WERI-Rb-1 (cell line): ENCODE measurements at regions not wholly inside any gene's neighbourhood (a gene's known extent, or its start where the extent isn't known, plus 50 kb on each side); places are given as distances from the start of the nearest gene placed in this dataset.

ENCODE experiments used
- DNase-seq: peaks from one replicate; pipeline ENCODE4 v3.0.0-alpha.2; 2020
- H3K27ac ChIP-seq: fragments of 250-450 bp; sonication (Bioruptor Pico); 2 replicates; pipeline ENCODE4 v1.5.1; 2020; ENCODE audit warnings: mild to moderate bottlenecking, moderate library complexity
- H3K27me3 ChIP-seq: fragments of 250-450 bp; sonication (Bioruptor Pico); 2 replicates; pipeline ENCODE4 v1.5.1; 2021; ENCODE audit warnings: mild to moderate bottlenecking, low read depth, moderate library complexity; ENCODE audit not compliant: insufficient read depth, severe bottlenecking
- H3K36me3 ChIP-seq: fragments of 250-450 bp; sonication (Bioruptor Pico); 2 replicates; pipeline ENCODE4 v1.5.1; 2020; ENCODE audit warnings: mild to moderate bottlenecking, moderate library complexity
- H3K4me3 ChIP-seq: 2 replicates; pipeline ENCODE4 v1.5.1; 2011; ENCODE audit warnings: low read depth, mild to moderate bottlenecking, control low read depth, low read length
- H3K9me3 ChIP-seq: fragments of 250-450 bp; sonication (Bioruptor Pico); 2 replicates; pipeline ENCODE4 v1.5.1; 2021; ENCODE audit warnings: mild to moderate bottlenecking, moderate library complexity; ENCODE audit not compliant: severe bottlenecking
- TF ChIP-seq, protein P1 (sequence below): IDR thresholded peaks from 2 replicates; pipeline ENCODE4 v1.5.1; 2011; ENCODE audit warnings: low read depth, mild to moderate bottlenecking, control low read depth, inconsistent platforms, low read length

DNA sequence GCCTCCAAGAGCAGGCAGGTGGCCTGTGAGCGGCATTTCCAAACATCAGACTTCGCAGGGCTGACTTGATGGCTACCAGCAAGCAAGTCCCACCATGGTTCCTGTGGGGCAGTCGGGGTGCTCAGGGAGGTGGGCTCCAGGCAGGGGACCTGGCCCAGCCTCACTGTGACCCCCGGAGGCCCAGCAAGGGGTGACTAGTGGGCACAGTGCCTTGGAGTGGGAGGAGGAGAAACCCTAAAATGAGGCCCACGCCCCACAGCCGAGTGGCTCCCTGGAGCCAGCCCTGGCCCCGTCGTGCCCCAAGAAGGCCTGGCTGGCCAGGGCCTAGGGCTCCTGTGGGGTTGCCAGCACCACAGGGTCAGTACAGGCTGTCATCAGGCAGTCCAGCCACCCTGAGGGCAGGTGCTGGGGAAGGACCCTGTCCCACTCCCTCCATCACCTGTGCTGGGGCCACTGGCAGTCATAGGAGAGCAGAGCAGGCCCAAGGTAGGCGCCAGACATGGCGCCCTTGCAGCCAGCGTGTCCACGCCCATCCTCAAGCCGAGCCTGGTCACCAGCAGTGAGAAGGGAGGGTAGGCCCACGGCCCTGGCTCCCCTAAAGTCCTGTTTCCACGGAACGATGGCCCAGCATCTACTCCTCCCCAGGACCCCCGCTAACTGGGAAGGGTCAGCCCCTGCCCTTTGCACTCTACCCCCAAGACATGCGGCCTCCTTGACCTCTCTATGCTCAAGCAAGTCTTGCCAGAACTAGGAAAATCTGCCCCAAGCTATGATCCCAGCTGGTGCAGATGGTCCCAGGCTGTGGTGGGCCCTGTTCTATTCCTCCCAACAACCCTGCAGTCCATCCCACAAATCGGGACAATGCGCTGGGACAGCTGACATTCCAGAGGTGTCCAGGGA, 144.2 kb upstream of the C14orf180 start:
- Histone ChIP-seq H3K9me3 (no peaks in the 10 kb centered on the region), H3K27ac (no peak overlapping the region), H3K4me3 (no peak overlapping the region), H3K36me3 (no peaks in the 10 kb centered on the region), H3K27me3 (no peaks in the 10 kb centered on the region)
- no peak for DNase-seq
- TF ChIP-seq, protein P1, sequence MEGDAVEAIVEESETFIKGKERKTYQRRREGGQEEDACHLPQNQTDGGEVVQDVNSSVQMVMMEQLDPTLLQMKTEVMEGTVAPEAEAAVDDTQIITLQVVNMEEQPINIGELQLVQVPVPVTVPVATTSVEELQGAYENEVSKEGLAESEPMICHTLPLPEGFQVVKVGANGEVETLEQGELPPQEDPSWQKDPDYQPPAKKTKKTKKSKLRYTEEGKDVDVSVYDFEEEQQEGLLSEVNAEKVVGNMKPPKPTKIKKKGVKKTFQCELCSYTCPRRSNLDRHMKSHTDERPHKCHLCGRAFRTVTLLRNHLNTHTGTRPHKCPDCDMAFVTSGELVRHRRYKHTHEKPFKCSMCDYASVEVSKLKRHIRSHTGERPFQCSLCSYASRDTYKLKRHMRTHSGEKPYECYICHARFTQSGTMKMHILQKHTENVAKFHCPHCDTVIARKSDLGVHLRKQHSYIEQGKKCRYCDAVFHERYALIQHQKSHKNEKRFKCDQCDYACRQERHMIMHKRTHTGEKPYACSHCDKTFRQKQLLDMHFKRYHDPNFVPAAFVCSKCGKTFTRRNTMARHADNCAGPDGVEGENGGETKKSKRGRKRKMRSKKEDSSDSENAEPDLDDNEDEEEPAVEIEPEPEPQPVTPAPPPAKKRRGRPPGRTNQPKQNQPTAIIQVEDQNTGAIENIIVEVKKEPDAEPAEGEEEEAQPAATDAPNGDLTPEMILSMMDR, result no peak

DNA sequence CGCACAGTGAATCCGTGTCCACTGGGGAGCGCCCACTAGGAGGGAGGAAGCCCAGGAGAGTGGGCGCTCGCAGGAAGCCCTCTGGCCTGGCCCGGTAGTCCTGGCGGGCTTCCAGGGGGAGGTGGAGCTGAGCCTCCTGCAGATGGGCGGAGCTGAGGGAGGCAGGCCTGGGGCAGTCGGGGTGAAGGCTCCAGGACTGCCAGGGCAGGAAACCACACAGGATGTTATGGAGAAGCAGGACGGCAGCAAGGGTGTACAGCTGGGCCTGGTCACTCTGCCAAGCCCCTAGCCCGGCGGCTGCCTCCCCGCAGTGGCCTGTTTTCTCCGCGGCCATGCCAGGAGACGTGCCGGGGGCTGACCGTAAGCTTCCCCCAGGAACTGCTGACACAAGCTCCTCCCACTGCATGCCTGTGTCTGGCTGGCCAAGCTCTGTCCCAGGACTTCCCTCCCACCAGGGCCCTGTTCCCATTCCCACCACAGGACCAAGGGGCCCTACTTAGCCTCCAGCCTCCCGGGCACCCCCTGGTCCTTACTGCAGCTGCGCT, 143.4 kb upstream of the C14orf180 start:
- H3K27ac ChIP-seq, result no peak overlapping the region
- H3K27me3 ChIP-seq, result no peaks in the 10 kb centered on the region
- TF ChIP-seq, protein P1, result no peak
- no peak for DNase-seq
- H3K4me3 ChIP-seq, result no peak overlapping the region
- no peaks in the 10 kb centered on the region for H3K36me3 ChIP-seq
- no peaks in the 10 kb centered on the region for H3K9me3 ChIP-seq

DNA sequence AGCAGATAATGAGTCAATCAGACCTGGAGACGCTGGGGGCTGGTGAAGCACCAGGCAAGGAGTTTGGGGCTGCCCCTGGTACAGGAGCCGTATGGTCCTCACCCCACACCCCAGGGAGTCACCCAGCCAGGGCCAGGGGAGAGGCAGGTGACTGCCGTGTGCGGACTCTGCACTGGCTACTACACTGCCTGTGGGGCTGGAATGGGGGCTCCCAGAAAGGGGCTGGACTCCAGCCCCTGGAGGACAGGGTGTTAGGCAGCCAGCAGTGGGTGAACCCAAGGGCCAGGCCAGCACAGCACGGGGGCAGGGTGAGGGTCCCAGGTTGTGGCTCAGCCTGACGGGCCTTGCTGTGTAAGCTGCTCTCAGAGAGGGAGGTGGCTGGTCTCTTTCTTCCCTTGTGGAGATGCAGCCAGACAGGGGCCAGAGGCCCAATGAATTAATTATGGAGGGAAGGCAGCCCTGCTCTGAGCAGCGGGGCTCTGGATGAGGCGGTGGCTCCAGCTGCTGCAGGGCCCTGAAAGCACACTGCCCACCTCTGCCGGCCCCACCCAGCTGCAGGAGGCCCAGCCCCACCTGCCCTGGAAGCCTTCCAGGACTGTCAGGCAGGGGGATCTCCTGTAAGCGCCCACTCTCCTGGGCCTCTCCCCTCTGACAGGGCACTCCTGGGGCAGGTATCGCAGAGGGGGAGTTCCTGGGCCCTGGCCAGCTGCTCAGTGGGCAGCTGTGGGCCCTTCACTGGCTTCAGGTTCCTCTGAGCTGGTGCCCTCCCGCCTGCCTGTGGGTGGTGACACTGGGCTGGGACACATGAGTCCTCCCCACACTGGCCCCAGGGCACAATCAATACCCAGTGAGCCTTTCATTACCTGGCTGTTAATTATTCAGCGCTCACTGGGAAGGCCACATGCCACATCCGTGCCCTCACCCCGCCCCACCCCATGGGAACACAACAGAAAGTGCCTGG, 142.5 kb upstream of the C14orf180 start:
- Histone ChIP-seq H3K27me3 (no peaks in the 10 kb centered on the region), H3K9me3 (no peaks in the 10 kb centered on the region), H3K36me3 (no peaks in the 10 kb centered on the region), H3K4me3 (no peak overlapping the region), H3K27ac (no peak overlapping the region)
- TF ChIP-seq, protein P1, result no peak
- DNase-seq, result no peak

DNA sequence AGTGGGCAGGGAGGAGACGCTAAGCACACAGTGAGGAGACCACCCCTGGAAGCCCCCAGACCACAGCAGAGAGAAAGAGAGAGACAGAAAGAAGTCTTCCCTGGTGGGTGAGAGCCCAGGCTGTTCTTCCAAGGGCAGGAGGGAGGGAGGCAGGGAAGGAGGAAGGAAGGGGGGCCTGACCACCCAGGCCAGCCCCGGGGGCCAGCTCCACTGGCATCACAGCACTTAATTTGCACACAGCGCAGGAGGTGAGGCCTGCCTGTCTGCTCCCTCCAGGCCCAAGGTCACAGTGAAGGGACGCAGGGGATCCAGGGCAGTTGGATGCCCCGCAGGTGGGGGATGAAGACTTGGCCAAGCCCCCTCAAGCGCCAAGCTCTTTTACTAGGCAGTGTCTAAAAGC, 141.9 kb upstream of the C14orf180 start:
- no peaks in the 10 kb centered on the region for H3K9me3 ChIP-seq
- TF ChIP-seq, protein P1, result no peak
- H3K36me3 ChIP-seq, result no peaks in the 10 kb centered on the region
- DNase-seq, result no peak
- H3K4me3 ChIP-seq, result no peak overlapping the region
- no peaks in the 10 kb centered on the region for H3K27me3 ChIP-seq
- H3K27ac ChIP-seq, result no peak overlapping the region

DNA sequence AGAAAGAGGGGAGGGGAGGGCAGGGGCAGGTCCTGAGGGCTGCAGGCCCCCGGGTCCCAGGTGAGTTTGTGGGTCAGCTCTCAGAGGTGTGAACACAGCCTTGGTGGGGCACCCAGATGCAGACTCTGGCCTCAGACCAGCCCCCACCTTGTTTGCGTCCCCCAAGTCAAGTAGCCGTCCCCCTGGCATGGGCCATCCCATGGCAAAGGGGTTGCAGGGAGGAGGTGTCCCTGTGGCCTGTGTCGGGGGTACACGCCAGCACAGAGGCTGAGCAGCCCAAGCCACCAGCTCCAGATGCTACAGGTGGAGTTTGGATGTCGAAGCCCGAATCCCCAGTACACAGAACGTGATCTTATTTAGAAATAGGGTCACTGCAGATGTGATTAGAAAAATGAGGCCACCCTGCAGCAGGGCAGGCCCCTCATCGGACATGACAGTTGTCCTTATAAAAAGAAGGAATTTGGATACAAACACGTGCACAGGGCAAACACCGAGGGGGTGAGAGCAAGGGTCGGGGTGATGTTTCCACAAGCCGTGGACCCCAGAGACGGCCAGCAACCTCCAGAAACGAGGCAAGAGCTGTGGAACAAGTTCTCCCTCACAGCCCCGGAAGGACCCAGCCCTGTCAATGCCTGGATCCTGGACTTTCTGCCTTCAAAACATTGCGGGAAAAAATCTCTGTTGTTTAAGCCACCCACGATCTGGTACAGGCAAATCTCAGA, 141.2 kb upstream of the C14orf180 start:
- Histone ChIP-seq H3K9me3 (no peaks in the 10 kb centered on the region), H3K36me3 (no peaks in the 10 kb centered on the region), H3K27ac (no peak overlapping the region), H3K4me3 (no peak overlapping the region), H3K27me3 (no peaks in the 10 kb centered on the region)
- TF ChIP-seq, protein P1, result no peak
- DNase-seq, result no peak
